NOMO-1 (cell line): ENCODE measurements at regions not wholly inside any gene's neighbourhood (a gene's known extent, or its start where the extent isn't known, plus 50 kb on each side); places are given as distances from the start of the nearest gene placed in this dataset.

Source experiments
- DNase-seq, 2 experiments: peaks; one replicate each; lab custom pipeline; 2025; ENCODE audit not compliant: unreplicated experiment in 2 of 2; lab: John Stamatoyannopoulos, UW

DNA sequence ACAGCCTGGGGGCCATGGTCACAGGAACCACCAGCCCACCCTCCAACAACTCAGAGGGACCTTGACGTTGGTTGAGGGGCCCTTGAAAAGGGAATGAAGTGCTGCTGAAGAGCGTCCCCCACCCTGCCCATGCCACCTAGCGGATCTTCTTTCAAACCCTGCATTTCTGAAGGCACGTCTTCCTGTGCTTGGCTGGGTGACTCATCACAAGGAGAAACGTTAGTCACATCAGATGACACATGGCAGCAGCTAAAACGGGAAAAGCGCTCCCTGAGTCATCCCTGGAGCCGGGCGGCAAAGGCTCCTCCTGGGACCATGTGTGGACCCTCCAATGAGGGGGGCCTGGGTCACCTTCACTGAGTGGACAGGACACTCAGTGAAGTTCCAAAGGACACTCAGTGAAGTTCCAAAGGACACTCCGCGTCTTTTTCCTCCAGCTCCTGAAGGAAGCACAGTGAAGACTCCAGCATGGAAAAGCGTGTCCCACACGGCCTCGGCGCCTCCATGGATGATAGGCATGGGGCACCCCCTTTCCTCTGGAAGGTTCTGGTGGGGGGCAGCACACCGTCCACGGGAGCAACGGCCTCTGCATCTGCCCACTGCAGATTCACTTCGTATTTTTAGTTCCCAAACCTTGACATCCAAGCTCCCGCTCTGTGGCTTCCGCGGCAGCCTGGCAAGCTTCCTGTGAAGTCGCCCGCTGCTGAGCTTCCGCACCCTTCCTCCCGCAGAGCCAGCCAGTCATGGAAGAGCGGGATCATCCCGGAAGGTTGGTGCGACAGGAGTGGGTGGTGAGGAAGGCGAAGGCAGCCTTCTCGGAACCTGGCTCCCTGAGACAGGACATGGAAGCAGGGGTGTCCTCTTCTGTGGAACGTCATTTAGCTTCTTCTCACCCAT lies 383.4 kb downstream of the VRK1 start:
- DNase-seq = peak; percentile 41 to 49

DNA sequence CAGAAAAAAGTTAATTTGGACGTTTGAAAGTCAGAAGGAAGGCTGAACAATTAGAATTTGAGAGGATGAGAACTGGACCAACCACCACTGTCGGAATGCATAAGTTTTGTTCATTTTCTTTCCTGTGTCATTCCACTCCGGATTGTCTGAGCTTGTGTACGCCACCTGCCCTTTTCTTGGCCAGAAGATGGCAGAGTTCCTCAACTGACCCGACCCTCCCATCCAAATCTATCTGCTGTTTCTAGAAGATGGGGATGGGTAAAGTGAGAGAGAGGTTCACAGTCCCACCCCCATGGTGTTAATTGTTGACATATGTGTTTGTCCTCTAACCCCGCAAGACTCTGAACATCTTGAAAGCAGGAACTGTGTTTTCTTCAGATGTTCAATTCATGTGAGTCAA lies 388.0 kb downstream of the VRK1 start:
- peak in 1 of 2 experiments; percentile 24 for DNase-seq

DNA sequence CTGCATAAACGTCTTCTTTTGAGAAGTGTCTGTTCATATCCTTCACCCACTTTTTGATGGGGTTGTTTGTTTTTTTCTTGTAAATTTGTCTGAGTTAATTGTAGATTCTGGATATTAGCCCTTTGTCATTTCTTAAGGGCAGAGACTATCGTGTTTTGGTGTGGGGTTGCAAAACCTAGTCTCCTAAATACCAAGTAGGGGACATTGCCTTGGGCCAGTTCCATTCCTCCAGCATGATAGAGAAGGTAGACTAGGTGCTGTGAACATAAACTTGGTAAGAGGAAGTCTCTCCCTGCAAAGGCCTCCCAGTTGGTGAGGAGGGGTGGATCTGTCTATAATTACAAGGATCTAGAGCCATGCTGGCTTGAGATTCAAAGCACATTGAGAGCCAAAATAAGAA lies 390.7 kb downstream of the VRK1 start:
- no peak for DNase-seq

DNA sequence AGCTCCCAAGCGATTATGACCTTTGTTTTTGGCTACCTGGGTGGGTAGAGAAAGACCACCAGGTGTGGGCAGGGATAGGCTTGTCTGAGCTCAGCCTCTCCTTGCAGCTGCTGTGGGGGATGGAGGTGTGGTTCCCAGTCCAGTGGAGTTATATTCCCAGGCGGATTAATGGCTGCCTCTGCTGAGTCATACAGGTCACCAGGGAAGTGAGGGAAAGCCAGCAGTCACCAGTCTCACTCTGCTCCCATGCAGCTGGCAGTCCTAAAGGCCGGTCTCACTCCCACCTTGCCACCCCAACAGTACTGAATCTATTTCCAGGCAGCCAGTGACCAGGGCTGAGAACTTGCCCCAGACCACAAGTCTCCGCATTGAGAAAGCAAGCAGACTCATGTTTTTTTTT lies 399.2 kb downstream of the VRK1 start:
- DNase-seq = no peak

DNA sequence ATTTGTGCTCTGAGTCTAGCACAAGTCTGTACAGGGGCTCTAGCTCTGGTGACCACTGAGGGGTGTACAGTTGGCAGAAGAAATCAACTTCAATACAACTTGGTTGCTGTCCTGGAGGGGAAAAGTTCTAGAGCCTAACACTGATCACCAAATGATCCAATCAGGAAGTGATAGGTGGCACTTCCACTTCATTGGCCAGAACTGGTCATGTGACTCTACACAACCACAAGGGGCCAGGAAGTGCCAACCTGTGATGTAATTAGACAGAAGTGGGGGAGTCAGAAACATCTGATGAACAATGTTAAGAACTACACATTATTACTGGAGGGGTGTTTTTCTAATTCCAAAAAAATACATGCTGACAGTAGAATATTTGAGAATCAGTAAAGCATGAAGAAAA lies 401.6 kb downstream of the VRK1 start:
- no peak for DNase-seq

DNA sequence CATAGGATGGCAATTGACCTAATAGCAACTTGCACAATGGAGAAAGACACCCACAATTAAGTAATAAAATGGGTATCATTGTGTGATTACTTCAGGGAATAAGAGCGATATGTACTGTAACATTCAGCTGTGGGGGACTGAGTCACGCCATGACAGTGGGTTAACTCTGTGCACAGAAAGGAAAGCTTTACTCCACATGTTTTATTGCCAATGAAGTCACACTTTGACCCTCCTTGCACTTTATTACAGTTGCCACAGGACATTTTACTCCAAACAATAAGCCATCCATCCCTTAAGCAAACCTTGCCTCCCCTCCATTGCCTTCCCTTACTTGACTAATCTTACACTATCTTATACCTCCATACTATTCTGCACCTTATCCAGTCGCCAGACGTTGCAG lies 403.1 kb downstream of the VRK1 start:
- no peak for DNase-seq

DNA sequence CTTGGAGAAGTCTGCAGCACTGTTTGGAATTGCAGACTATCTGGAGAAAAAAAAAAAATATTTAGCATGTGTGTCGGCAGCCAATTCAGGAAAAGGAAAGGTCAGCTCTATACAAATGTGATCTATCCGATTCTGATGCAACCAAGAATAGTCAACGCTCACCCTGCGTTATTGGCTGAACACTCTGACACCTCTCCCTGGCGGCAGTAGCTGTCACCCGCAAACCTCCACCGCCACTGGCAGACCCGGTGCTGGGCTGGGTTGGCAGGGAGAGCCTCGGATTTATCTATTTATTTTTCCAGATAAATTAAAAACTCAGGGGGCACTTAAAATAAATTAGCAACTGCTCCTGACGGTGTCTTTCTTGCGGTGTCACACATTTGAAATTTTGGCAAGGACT lies 409.7 kb downstream of the VRK1 start:
- DNase-seq = no peak

DNA sequence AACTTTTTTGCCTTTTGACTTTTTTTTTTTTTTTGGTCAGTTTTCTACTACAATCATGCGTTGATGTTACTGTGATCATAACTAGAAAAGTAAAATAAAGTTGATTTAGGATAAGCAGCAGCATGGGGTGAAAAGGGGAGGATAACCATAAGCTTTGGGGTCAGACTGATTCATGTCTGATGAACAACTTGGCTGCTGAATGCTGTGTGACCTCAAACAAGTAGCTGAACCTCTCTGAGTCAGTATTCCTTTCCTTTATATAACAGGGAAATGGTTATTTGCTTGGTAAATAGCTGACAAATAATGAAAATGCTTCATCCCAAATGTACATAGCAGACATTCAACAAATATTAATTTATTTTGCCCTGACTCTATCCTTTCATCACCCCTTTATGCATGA lies 413.0 kb downstream of the VRK1 start:
- DNase-seq = no peak

DNA sequence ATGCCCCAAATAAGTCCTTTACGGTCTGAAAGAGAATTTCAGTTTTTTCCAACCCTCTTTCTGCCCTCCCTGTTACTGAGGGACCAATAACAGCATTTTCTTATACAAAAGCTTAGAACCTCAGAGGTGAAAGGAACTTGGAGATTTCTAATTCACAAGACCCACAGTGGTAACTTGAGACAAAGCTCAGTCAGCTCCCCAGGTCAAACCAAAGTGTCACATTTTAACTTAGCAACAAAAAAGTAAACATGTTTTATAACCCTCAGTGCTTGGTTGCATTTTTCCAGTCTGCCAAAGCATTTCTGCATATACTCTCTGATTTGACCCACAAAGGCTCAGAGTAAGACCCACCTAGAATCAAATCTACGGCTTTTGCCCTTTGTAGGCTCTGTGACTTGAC lies 415.2 kb downstream of the VRK1 start:
- DNase-seq = no peak

DNA sequence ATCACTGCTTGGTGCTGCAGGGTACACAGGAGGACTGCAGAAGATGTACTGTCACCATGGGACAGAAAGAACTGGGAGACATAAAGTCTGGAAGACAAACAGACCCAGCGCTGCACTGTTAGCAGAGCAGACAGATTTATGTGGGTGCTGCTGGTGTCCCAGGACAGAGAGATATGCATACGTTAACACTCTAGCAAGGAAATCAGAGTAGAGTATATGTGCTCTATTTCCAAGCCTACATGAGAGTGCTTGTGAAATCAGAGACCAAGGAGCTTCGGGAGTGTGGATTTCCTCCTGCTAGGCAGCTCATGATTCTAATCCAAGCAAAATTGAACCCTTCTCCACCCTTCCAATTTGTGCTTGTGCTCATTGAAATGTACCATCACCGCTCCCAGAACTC lies 416.5 kb downstream of the VRK1 start:
- DNase-seq = no peak

DNA sequence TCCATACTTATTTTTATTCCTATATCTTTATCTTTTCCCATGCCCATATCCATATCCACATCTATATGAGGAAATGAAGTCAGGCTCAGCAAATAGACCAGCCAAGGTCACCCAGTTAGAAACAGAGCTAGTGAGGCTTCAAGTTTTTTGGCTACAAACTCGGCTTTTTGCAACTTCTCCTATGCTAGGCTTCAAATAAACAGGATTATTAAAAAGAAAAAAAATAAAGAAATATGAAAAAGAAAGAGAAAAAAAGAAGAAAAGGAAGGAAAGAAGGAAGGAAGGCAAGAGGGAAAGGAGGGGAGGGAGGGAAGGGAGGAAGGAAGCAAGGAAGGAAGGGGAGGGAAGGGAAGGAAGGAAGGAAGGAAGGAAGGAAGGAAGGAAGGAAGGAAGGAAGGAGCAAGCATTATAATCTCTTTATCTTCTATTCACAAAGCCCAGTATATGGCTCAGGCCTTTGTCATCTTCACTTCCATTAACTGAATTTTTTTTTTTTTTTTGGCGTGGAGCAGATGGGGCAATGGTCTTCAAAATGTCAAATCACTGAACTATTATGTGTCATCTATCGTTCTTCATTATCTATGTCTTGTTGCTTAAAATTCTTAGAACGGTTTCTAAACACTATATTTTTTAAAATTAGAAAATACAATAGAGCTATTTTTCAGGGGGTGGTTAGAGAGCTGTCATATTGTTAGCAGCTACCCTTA lies 418.2 kb downstream of the VRK1 start:
- no peak for DNase-seq

DNA sequence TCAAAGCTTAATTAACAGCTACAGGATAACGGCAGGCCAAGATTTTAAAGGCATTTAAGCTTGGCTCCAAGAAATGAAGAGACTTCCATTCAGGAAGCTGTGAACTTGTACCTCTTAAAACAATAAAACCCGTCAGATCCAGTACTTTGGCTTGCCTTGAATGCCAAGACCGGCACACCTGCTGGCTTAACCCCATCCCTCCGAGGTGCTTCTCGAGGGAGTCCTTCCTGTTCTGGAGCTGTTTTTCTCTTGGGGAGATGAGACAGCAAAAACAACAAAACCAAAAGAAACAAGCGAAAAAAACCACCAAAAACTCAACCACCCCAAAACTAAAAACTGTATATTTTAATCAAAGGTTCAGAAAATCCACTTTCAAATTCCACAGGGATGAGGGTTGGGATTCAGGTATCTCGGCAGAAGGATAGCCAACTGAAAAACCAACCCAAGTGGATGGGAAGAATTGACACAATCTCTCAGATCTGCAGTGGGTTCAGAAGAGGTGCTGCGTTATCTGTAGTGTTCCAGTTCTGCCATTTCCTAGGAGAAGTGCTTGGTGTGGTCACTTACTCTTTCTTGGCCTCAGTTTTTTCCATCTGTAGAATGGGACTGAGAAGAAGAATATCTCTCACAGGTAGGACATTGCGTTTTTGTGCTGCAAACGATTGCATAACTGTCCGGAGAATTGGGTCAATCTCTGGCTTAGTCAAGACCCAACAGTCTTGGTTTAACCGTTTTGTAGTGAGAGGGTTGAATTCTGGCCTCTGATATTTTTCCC lies 420.1 kb downstream of the VRK1 start:
- no peak for DNase-seq

DNA sequence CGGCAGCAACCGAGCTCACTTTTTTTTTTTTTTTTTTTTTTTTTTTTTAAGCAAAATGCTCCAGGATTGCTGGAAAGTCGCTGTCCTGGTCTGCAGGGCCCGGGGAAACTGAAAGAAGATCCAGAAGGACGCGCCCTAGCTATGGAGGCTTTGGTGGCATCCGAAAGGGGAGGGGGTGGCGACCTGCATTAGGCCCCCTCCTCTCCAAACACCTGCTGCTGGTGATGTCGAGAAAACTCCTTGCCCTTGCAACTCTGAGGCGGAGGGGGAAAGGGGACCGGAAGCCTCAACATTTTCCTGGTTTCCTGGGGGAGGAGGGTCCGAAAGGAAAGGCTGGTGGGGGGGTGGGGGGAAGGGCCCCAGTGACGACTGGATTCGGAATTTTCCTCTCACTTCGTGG lies 421.1 kb downstream of the VRK1 start:
- DNase-seq = no peak

DNA sequence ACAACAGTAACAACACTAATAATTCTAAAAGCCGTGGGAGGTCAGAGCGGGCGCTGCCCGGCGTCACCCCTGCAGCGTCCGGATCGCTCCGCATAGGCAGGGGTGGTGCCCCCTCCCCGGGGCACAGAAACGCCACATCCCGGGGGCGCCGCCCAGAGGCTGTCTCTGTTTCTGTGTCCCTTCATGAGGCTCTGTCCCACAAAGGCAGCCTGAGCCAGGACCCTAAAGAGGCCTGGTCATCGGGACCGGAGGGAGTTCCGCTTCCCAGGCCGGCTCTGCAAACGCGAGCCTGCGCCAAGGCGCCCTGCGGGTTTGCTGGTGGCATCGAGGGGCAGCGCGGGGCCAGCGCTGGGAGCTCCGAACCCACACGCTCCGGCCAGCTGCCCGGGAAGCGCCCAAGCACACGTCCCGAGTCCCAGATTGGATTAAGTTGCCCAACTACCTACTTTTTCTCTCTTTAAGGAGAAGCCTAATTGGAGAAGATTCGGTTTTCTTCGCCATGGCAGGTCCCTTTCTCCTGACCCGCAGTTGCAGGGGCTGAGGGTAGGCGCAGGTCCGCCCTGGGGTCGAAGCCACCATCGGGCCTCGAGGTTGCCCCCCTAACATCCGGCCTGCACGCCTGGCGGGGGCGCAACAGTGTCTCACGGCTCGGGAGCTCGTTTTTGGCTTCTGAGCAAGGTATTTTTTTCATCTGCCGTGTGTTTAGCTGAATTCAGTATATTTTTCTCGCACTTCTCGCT lies 421.7 kb downstream of the VRK1 start:
- peak in 1 of 2 experiments; percentile 3 for DNase-seq

DNA sequence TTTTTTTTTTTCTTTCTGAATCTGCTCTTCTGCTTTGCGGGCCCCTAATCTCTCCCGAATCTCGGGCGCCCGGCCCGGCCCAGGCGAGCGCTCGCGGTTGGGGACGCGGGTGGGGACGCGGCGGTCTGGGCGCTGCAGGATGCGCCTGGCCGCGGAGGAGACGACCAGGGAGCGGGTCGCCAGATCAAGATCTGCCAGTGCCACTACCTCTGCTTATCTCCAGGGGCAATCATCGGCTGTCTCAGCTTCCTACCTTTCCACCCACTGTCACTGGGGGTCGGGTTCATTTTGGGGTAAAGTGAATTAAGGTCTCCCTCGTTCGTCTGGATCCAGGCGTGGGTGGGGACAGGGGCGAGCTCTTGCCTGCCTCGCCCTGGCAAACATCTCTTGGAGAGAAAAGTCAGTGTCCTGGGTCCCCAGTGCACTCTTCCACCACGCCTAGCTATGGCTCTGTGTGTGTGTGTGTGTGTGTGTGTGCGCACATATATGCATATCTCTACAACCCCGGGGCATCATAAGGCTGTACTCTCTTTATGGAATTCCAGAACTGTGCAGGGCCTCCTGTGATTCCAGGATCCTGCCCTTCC lies 422.3 kb downstream of the VRK1 start:
- DNase-seq = no peak

DNA sequence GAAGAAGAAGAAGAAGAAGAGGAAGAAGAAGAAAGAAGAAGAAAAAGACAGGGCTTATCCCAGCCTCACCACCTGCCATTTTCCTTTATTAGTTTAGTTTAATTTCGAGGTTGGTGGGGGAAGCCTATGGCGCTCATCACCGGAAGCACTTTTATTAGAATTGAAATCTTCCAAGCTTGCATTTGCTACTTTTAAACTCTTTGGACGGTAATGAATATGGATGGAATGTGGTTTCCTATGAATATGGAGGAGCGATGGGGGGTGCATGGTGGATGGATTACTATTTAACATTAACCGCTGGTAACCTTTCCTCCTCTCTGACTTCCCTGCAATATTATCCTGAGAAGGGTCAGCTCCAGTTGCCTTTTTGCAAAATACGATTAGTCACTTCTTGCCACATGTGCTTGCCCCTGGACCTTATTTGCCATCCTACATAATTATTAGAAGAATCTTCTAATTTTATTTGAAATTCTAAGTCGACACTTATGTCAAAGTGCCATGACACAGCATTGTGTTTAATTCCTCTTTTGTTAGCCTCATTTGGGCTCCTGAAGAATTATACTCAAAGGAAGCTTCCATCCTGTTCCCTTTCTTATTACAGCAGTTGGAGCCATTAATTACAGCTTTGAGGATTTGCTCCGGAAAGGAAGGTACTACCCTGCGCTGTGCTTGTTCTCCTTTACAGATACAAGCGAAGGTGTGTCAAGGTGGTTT lies 424.5 kb downstream of the VRK1 start:
- DNase-seq = no peak

DNA sequence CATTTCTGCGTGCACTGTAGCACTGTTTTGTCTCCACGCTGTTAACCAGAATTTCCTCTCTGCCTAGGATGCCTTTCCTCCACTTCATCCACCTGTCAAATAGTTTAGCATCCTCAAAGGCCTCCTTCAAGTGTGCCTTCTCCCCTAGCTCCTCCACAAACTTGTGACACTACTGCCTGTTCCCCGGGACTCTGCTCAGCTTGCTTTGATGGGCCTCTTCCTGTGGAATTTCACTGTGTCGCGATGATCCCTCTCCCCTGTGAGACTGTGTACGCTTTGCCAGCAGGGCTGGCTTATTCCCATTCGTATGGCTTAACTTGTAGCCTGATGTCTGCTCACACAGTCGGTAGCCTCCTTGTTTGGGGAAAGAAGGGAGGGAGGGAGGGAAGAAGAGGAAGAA lies 426.8 kb downstream of the VRK1 start:
- no peak for DNase-seq

DNA sequence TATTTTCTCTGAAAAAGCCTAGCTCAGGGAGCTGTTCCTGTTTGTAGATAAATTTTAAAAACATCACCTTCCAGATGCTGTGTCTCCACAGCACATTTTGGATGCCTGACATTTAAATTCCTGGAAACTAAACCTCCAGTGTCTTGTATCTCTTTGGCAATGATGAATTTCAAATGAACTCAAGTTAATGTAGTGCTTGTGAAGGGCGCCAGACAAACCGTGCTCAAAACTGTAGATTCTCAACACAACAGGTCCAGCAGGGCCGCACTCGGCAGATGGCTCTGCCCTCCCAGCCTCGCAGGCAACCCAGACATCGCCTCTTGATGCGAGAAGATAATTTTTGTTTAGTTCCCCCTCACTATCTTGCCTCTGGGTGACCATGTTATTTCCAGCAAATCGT lies 432.9 kb downstream of the VRK1 start:
- no peak for DNase-seq

DNA sequence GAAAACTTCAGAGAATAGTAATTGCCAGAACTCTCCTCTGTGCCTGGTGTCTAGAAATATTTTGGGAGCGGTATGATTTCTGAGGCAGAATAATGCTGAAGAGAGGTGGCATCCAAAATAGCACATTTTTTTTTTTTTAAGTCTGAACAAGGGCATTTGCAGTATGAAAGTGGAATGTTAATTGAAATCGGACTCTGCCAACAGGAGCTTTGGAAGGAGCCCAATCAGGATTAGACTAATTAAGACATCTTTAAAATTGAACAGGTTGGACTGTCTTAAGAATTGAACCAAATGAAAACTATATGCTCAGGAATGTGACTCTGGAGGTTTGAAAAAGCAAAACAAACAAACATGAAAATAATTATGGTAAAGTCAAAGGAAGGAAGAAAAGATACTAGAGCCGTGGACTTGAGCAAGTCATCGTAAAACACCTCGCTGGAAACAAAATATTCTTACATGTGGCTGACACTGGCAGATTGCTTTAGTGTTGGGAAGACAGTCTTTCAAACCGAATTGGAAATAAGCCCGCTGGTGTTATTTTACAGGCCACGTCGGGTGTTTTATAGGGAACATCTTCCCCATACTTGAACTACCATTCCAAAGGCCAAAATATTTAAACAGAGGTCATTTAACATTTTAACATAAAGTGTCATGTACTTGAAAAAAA lies 436.3 kb downstream of the VRK1 start:
- no peak for DNase-seq
